Spinal cord (tissue), 10 donors: ENCODE measurements at regions not wholly inside any gene's neighbourhood (a gene's known extent, or its start where the extent isn't known, plus 50 kb on each side); places are given as distances from the start of the nearest gene placed in this dataset. TPM values are rescaled to one million over a fixed set of nuclear protein-coding genes. Genes with fewer than 3 reads are reported as not detected.
"Not testable (repeated sequence)": the region's sequence is repeated elsewhere in the genome, so short reads cannot be mapped to it uniquely, and the experiment has no call there.

ENCODE experiments used
- DNase-seq, 6 donors: peaks; one replicate each; pipeline versions ENCODE4 v3.0.0 to v3.0.0-alpha.2; 2013 to 2015; ENCODE audit warnings: low spot score in 6 of 6, low read depth in 4 of 6
- H3K27ac ChIP-seq: one replicate; pipeline ENCODE4 v1.5.1; 2013; ENCODE audit warnings: low read depth, low read length, control low read depth
- H3K27me3 ChIP-seq: one replicate; pipeline ENCODE4 v1.6.1; 2013; ENCODE audit warnings: low read length; ENCODE audit not compliant: control insufficient read depth, insufficient read depth
- H3K36me3 ChIP-seq: one replicate; pipeline ENCODE4 v1.6.1; 2013; ENCODE audit warnings: low read length; ENCODE audit not compliant: control insufficient read depth, insufficient read depth
- H3K4me1 ChIP-seq: one replicate; pipeline ENCODE4 v1.6.1; 2013; ENCODE audit warnings: low read length; ENCODE audit not compliant: control insufficient read depth, insufficient read depth
- H3K4me3 ChIP-seq: one replicate; pipeline ENCODE4 v1.5.1; 2013; ENCODE audit warnings: low read depth, low read length, control low read depth
- H3K9me3 ChIP-seq: one replicate; pipeline ENCODE4 v1.6.1; 2013; ENCODE audit warnings: low read length; ENCODE audit not compliant: control insufficient read depth, insufficient read depth
- WGBS: methylation state at CpG from one replicate; pipeline ENCODE4 v1.1.5; 2013; ENCODE audit warnings: missing lambda C conversion rate; ENCODE audit not compliant: insufficient coverage; 5-methylcytosine and 5-hydroxymethylcytosine counted together
- small RNA-seq: library from RNA; depleted of rRNA; stranded (forward); fragments of <200 nt; gene quantifications from one replicate; pipeline ENCODE3, GENCODE V24; 2014; ENCODE audit warnings: low replicate concordance
- donor health status: healthy.

GRCh38 chr20:30712861-30713260 lies 544.6 kb upstream of the DEFB115 start:
- WGBS, result 79% methylated on average over 3 of the region's 3 CpGs
- DNase-seq, H3K36me3 ChIP-seq, H3K27me3 ChIP-seq, H3K9me3 ChIP-seq, H3K4me3 ChIP-seq, H3K4me1 ChIP-seq, H3K27ac ChIP-seq: not testable (repeated sequence)

- H3K36me3 ChIP-seq, H3K27ac ChIP-seq, DNase-seq, H3K9me3 ChIP-seq, H3K4me1 ChIP-seq, H3K27me3 ChIP-seq, H3K4me3 ChIP-seq: not testable (repeated sequence)
- no CpG with 5 or more reads among the region's 6 CpGs for WGBS
These were observed 537.9 kb upstream of the DEFB115 start for GRCh38 chr20:30719415-30720199.

GRCh38 chr20:30723511-30723910 lies 534.0 kb upstream of the DEFB115 start:
- DNase-seq, H3K4me1 ChIP-seq: not testable (repeated sequence)
- WGBS, result 14% methylated on average over 13 of the region's 27 CpGs

GRCh38 chr20:30723934-30724687 lies 533.4 kb upstream of the DEFB115 start:
- H3K27ac ChIP-seq, H3K36me3 ChIP-seq, H3K27me3 ChIP-seq, H3K4me1 ChIP-seq, H3K9me3 ChIP-seq: not testable (repeated sequence)
- DNase-seq, result peak in 3 of 6 donors; percentile 0 to 16 (median 6)
- WGBS, result 17% methylated on average over 47 of the region's 51 CpGs
- peak overlapping the region; percentile 9 for H3K4me3 ChIP-seq

More at GRCh38 chr20:30723511-30723910, 534.0 kb upstream of the DEFB115 start:
- H3K27ac ChIP-seq, H3K9me3 ChIP-seq, H3K36me3 ChIP-seq, H3K27me3 ChIP-seq: not testable (repeated sequence)
- H3K4me3 ChIP-seq, result peak overlapping the region; percentile 9

GRCh38 chr20:30724688-30725074 lies 532.8 kb upstream of the DEFB115 start:
- H3K4me3 ChIP-seq, DNase-seq, H3K9me3 ChIP-seq, H3K4me1 ChIP-seq, H3K36me3 ChIP-seq, H3K27ac ChIP-seq, H3K27me3 ChIP-seq: not testable (repeated sequence)
- 79% methylated on average over 24 of the region's 24 CpGs for WGBS

- not testable (repeated sequence) for H3K27me3 ChIP-seq, H3K4me3 ChIP-seq, H3K36me3 ChIP-seq, DNase-seq, H3K9me3 ChIP-seq, H3K27ac ChIP-seq, H3K4me1 ChIP-seq
- 88% methylated on average over 14 of the region's 19 CpGs for WGBS
These were observed 532.3 kb upstream of the DEFB115 start for GRCh38 chr20:30725188-30725587.

GRCh38 chr20:30728271-30728885 lies 529.1 kb upstream of the DEFB115 start:
- H3K4me3 ChIP-seq, H3K27me3 ChIP-seq, H3K36me3 ChIP-seq, DNase-seq, H3K27ac ChIP-seq, H3K9me3 ChIP-seq, H3K4me1 ChIP-seq: not testable (repeated sequence)
- 89% methylated on average over 38 of the region's 38 CpGs for WGBS

Small RNAs in the stretch of these regions (small RNA-seq; reads per million reads assigned to genes)
- gene RF00002 (0.10 reads per million), gene RF00026 (not detected)
